Fibroblast of upper back skin (primary cell): ENCODE measurements at regions not wholly inside any gene's neighbourhood (a gene's known extent, or its start where the extent isn't known, plus 50 kb on each side); places are given as distances from the start of the nearest gene placed in this dataset.
"Not testable (repeated sequence)": the region's sequence is repeated elsewhere in the genome, so short reads cannot be mapped to it uniquely, and the experiment has no call there.

ENCODE experiments used
- DNase-seq: peaks from one replicate; pipeline ENCODE4 v3.0.0-alpha.2; 2013

- DNase-seq: peak; percentile 77
Measured at GRCh38 chr14:83975841-83976770, 1553.8 kb upstream of the FLRT2 start.

- no peak for DNase-seq
Measured at GRCh38 chr14:83977583-83977982, 1552.4 kb upstream of the FLRT2 start.

- DNase-seq: not testable (repeated sequence)
Measured at GRCh38 chr14:83981676-83982258, 1548.2 kb upstream of the FLRT2 start.

- peak; percentile 74 for DNase-seq
Measured at GRCh38 chr14:83988275-83988674, 1541.7 kb upstream of the FLRT2 start.

- no peak for DNase-seq
Measured at GRCh38 chr14:83991666-83992065, 1538.3 kb upstream of the FLRT2 start.

- peak; percentile 43 for DNase-seq
Measured at GRCh38 chr14:83992857-83993256, 1537.1 kb upstream of the FLRT2 start.

- DNase-seq: no peak
Measured at GRCh38 chr14:83993545-83993944, 1536.4 kb upstream of the FLRT2 start.

GRCh38 chr14:83994020-83994419 is 1535.9 kb upstream of the FLRT2 start:
- DNase-seq: peak; percentile 83

- no peak for DNase-seq
Measured at GRCh38 chr14:84001023-84001422, 1528.9 kb upstream of the FLRT2 start.

- DNase-seq: no peak
Measured at GRCh38 chr14:84003346-84003745, 1526.6 kb upstream of the FLRT2 start.

- DNase-seq: no peak
Measured at GRCh38 chr14:84006643-84007155, 1523.2 kb upstream of the FLRT2 start.

GRCh38 chr14:84013424-84013823 is 1516.5 kb upstream of the FLRT2 start:
- no peak for DNase-seq

GRCh38 chr14:84017495-84017894 is 1512.4 kb upstream of the FLRT2 start:
- no peak for DNase-seq

GRCh38 chr14:84021433-84021832 is 1508.5 kb upstream of the FLRT2 start:
- DNase-seq: no peak

GRCh38 chr14:84024231-84024820 is 1505.6 kb upstream of the FLRT2 start:
- DNase-seq: no peak

GRCh38 chr14:84025106-84026012 is 1504.6 kb upstream of the FLRT2 start:
- DNase-seq: no peak

- no peak for DNase-seq
Measured at GRCh38 chr14:84027351-84027750, 1502.6 kb upstream of the FLRT2 start.

GRCh38 chr14:84028080-84028604 is 1501.8 kb upstream of the FLRT2 start:
- no peak for DNase-seq

GRCh38 chr14:84029246-84029645 is 1500.7 kb upstream of the FLRT2 start:
- DNase-seq: no peak

- no peak for DNase-seq
Measured at GRCh38 chr14:84029720-84030119, 1500.2 kb upstream of the FLRT2 start.

GRCh38 chr14:84036840-84037239 is 1493.1 kb upstream of the FLRT2 start:
- DNase-seq: peak; percentile 80

- no peak for DNase-seq
Measured at GRCh38 chr14:84037593-84037992, 1492.4 kb upstream of the FLRT2 start.
